PC-9 (cell line): ENCODE measurements at regions not wholly inside any gene's neighbourhood (a gene's known extent, or its start where the extent isn't known, plus 50 kb on each side); places are given as distances from the start of the nearest gene placed in this dataset.

Experiments
- EZH2 ChIP-seq: fragments of 200-600 bp; sonication (generic); IDR thresholded peaks from 2 replicates; pipeline ENCODE4 v1.8.0; 2017; ENCODE audit warnings: antibody characterized with exemption, low read depth
- TF ChIP-seq, protein P1 (sequence below): fragments of 200-600 bp; sonication (generic); conservative IDR thresholded peaks from 2 replicates; pipeline ENCODE4 v1.6.1; 2017; ENCODE audit warnings: mixed run types, antibody characterized with exemption, mild to moderate bottlenecking, moderate library complexity

- TF ChIP-seq, protein P1, sequence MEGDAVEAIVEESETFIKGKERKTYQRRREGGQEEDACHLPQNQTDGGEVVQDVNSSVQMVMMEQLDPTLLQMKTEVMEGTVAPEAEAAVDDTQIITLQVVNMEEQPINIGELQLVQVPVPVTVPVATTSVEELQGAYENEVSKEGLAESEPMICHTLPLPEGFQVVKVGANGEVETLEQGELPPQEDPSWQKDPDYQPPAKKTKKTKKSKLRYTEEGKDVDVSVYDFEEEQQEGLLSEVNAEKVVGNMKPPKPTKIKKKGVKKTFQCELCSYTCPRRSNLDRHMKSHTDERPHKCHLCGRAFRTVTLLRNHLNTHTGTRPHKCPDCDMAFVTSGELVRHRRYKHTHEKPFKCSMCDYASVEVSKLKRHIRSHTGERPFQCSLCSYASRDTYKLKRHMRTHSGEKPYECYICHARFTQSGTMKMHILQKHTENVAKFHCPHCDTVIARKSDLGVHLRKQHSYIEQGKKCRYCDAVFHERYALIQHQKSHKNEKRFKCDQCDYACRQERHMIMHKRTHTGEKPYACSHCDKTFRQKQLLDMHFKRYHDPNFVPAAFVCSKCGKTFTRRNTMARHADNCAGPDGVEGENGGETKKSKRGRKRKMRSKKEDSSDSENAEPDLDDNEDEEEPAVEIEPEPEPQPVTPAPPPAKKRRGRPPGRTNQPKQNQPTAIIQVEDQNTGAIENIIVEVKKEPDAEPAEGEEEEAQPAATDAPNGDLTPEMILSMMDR, result no peak
- TF ChIP-seq EZH2, result no peak
Measured at GRCh38 chr6:55694148-55694547, 115.2 kb upstream of the HMGCLL1 start.
